HCT116 (cell line): ENCODE measurements at regions not wholly inside any gene's neighbourhood (a gene's known extent, or its start where the extent isn't known, plus 50 kb on each side); places are given as distances from the start of the nearest gene placed in this dataset.

Experiments
- ATAC-seq: fragments of 200-7000 bp; cut with Tn5 transposase; 2 replicates; pipeline ENCODE4 v1.9.1; 2020; ENCODE audit warnings: mild to moderate bottlenecking, moderate library complexity
- BruUV-seq: library from RNA; stranded (reverse); fragments of 400-500 nt; replicated peaks from 2 replicates; lab custom pipeline; 2021; lab: Mats Ljungman, UMichigan
- CTCF ChIA-PET: fragments of 300-600 bp; sonication (Branson Sonifier 250); formaldehyde crosslinking; loops from one replicate; lab custom pipeline; 2021; ENCODE audit warnings: antibody characterized with exemption; lab: Charles Lee
- POLR2A ChIA-PET: fragments of 300-600, 350-600 bp; sonication (Branson Sonifier 250); formaldehyde crosslinking; loops from one replicate; lab custom pipeline; 2021; ENCODE audit warnings: antibody characterized with exemption; lab: Charles Lee
- RAD21 ChIA-PET, 2 experiments: fragments of 300-600 bp; sonication (Branson Sonifier 250); formaldehyde crosslinking; loops; one replicate each; lab custom pipeline; 2023; ENCODE audit warnings: low total read pairs in 2 of 2; ENCODE audit not compliant: uncharacterized antibody in 2 of 2, unreplicated experiment in 2 of 2, low non-redundant PET in 1 of 2; lab: Charles Lee
- DNase-seq: peaks from one replicate; pipeline ENCODE4 v3.0.0-alpha.2; 2010; ENCODE audit warnings: low read depth, low spot score
- H2AFZ ChIP-seq: fragments of 200-600 bp; shearing (Covaris generic), sonication (generic); 2 replicates; pipeline ENCODE4 v1.6.1; 2017; ENCODE audit warnings: low read depth, mixed run types, mixed read lengths, antibody characterized with exemption, low read length; ENCODE audit not compliant: poor library complexity, severe bottlenecking
- H3K27ac ChIP-seq: 2 replicates; pipeline ENCODE4 v1.5.1; 2012; ENCODE audit warnings: low read depth, low read length
- H3K27me3 ChIP-seq: fragments of 200-600 bp; sonication (generic); 2 replicates; pipeline ENCODE4 v1.6.1; 2016; ENCODE audit warnings: mixed run types, low read length, mixed read lengths; ENCODE audit not compliant: insufficient read depth
- H3K36me3 ChIP-seq, 2 experiments: fragments of 200-500 bp in 1 of 2; fragments of 200-600 bp in 1 of 2; sonication (Bioruptor generic) in 1 of 2; sonication (generic) in 1 of 2; 2 replicates each; pipeline versions ENCODE4 v1.5.1 to v1.6.1; 2014 to 2016; ENCODE audit warnings: low read length in 2 of 2, inconsistent platforms in 1 of 2, mixed read lengths in 1 of 2, mixed run types in 1 of 2; ENCODE audit not compliant: insufficient read depth in 2 of 2, control insufficient read depth in 1 of 2
- H3K4me1 ChIP-seq, 2 experiments: fragments of 200-600 bp in 1 of 2; sonication (generic) in 1 of 2; 2 replicates each; pipeline versions ENCODE4 v1.5.1 to v1.6.1; 2012 to 2017; ENCODE audit warnings: low read length in 2 of 2, inconsistent platforms in 1 of 2, mild to moderate bottlenecking in 1 of 2, mixed read lengths in 1 of 2, mixed run types in 1 of 2, moderate library complexity in 1 of 2; ENCODE audit not compliant: insufficient read depth in 2 of 2, control insufficient read depth in 1 of 2
- H3K4me2 ChIP-seq: fragments of 200-600 bp; sonication (generic); 2 replicates; pipeline ENCODE4 v1.6.1; 2017; ENCODE audit warnings: mixed run types, low read length, mixed read lengths
- H3K4me3 ChIP-seq, 2 experiments: fragments of 200-600 bp in 1 of 2; sonication (generic) in 1 of 2; replicated peaks in 1 of 2; 2 replicates each; pipeline ENCODE4 v1.5.1; 2011 to 2016; ENCODE audit warnings: low read length in 2 of 2, control low read depth in 1 of 2, low read depth in 1 of 2, mild to moderate bottlenecking in 1 of 2, mixed read lengths in 1 of 2, mixed run types in 1 of 2
- H3K79me2 ChIP-seq: fragments of 200-600 bp; sonication (generic); 2 replicates; pipeline ENCODE4 v1.6.1; 2017; ENCODE audit warnings: mild to moderate bottlenecking, mixed run types, low read length, moderate library complexity, mixed read lengths; ENCODE audit not compliant: insufficient read depth
- H3K9ac ChIP-seq: fragments of 200-600 bp; sonication (generic); 2 replicates; pipeline ENCODE4 v1.6.1; 2016; ENCODE audit warnings: low read length, mixed read lengths
- H3K9me2 ChIP-seq: fragments of 200-600 bp; sonication (generic), shearing (Covaris generic); 2 replicates; pipeline ENCODE4 v1.6.1; 2017; ENCODE audit warnings: mixed run types, mild to moderate bottlenecking, moderate library complexity; ENCODE audit not compliant: insufficient read depth
- H3K9me3 ChIP-seq, 2 experiments: fragments of 200-500 bp in 1 of 2; fragments of 200-600 bp in 1 of 2; sonication (Bioruptor generic) in 1 of 2; sonication (generic) in 1 of 2; 2 replicates each; pipeline ENCODE4 v1.6.1; 2014 to 2017; ENCODE audit warnings: low read length in 2 of 2, mixed read lengths in 2 of 2, inconsistent platforms in 1 of 2, low read depth in 1 of 2, mild to moderate bottlenecking in 1 of 2, mixed run types in 1 of 2, moderate library complexity in 1 of 2; ENCODE audit not compliant: control insufficient read depth in 1 of 2, insufficient read depth in 1 of 2
- H4K20me1 ChIP-seq: fragments of 200-600 bp; sonication (generic), shearing (Covaris generic); 2 replicates; pipeline ENCODE4 v1.6.1; 2017; ENCODE audit warnings: mixed run types, mild to moderate bottlenecking, moderate library complexity; ENCODE audit not compliant: insufficient read depth
- CEBPB ChIP-seq: IDR thresholded peaks from 2 replicates; pipeline ENCODE4 v1.6.1; 2012; ENCODE audit warnings: low read depth
- EZH2 ChIP-seq: fragments of 200-600 bp; sonication (generic); IDR thresholded peaks from 2 replicates; pipeline ENCODE4 v1.6.1; 2017; ENCODE audit warnings: antibody characterized with exemption, mixed run types
- JUND ChIP-seq: IDR thresholded peaks from 2 replicates; pipeline ENCODE4 v1.6.1; 2012
- SIN3A ChIP-seq: IDR thresholded peaks from 2 replicates; pipeline ENCODE4 v1.6.1; 2012; ENCODE audit warnings: low read depth
- YY1 ChIP-seq: IDR thresholded peaks from 2 replicates; pipeline ENCODE4 v1.6.1; 2011; ENCODE audit warnings: low read length, low read depth, moderate library complexity, mild to moderate bottlenecking; ENCODE audit not compliant: insufficient replicate concordance; ENCODE audit errors: extremely low read depth
- intact Hi-C: fragments of 100-400 bp; cut with micrococcal nuclease; formaldehyde crosslinking; loops from 2 replicates; pipeline ENCODE4 v1.10.0; 2022
- TF ChIP-seq, protein P1 (sequence below): IDR thresholded peaks from 2 replicates; pipeline ENCODE4 v1.6.1; 2011; ENCODE audit warnings: mild to moderate bottlenecking, low read length, moderate library complexity; ENCODE audit not compliant: insufficient replicate concordance; ENCODE audit errors: extremely low read depth

DNA sequence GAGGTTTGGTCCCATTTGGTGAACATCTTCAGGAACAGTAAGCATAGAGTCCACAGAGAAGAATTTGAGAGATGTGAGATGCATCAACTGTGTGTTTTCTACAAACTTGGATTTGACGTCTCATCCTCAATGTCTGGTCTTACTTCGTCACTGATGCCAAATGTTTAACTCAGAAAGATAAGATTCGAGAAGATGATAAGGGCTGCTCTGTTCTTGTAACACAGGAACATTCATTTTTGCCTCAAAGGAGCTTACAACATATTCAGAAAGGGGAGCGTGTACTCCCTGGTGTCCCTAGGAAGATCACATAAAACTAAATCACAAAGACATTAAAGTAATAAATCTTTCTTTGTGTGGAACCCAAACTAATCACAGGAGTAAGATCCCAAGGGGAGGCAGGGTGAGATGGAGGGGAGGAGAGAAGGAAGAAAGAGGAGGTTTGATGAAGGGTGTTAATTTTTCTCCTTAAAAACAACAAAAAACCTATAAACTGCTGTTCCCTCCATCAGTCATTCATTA, 247.7 kb upstream of the IRS2 start:
- ChIA-PET CTCF (no interaction called here), RAD21 (no interaction called here), POLR2A (no interaction called here)
- BruUV-seq = no TSS peak
- Histone ChIP-seq H3K4me3 (no peak overlapping the region), H3K27me3 (no peaks in the 10 kb centered on the region), H3K79me2 (no peaks in the 10 kb centered on the region), H3K9me2 (no peaks in the 10 kb centered on the region), H3K9me3 (no peaks in the 10 kb centered on the region), H2AFZ (no peak overlapping the region), H3K9ac (no peak overlapping the region), H3K4me1 (no peaks in the 10 kb centered on the region), H4K20me1 (no peaks in the 10 kb centered on the region), H3K36me3 (no peaks in the 10 kb centered on the region), H3K4me2 (no peak overlapping the region), H3K27ac (no peak overlapping the region)
- intact Hi-C loops = no loop called here
- DNase-seq (no peak), ATAC-seq (no peak)
- TF ChIP-seq SIN3A = no peak
- no peak for TF ChIP-seq JUND
- TF ChIP-seq YY1 = no peak
- TF ChIP-seq, protein P1, sequence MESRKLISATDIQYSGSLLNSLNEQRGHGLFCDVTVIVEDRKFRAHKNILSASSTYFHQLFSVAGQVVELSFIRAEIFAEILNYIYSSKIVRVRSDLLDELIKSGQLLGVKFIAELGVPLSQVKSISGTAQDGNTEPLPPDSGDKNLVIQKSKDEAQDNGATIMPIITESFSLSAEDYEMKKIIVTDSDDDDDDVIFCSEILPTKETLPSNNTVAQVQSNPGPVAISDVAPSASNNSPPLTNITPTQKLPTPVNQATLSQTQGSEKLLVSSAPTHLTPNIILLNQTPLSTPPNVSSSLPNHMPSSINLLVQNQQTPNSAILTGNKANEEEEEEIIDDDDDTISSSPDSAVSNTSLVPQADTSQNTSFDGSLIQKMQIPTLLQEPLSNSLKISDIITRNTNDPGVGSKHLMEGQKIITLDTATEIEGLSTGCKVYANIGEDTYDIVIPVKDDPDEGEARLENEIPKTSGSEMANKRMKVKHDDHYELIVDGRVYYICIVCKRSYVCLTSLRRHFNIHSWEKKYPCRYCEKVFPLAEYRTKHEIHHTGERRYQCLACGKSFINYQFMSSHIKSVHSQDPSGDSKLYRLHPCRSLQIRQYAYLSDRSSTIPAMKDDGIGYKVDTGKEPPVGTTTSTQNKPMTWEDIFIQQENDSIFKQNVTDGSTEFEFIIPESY = no peak
- TF ChIP-seq CEBPB = no peak

DNA sequence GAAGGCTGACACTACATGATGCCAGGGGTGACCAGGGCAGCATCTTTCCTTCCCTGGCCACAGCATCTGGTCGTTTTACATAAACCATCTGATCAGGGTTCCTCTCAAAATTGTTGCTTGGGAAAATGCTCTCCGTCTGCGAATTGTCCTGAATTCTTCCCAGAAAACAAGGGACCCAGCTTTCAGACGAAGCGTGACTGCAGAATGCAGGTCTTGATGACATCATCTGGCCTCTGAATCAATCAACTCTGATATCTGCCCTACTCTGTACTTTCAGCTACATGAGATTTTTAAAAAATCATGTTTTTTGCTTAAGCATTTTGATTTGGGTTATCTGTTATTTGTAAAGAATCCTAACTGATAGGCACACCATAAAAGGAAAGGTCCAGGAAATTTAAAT, 246.6 kb upstream of the IRS2 start:
- Histone ChIP-seq H3K4me3 (no peak overlapping the region), H3K9me2 (no peaks in the 10 kb centered on the region), H3K4me2 (no peak overlapping the region), H3K9me3 (no peaks in the 10 kb centered on the region), H2AFZ (no peak overlapping the region), H3K4me1 (no peaks in the 10 kb centered on the region), H3K27ac (no peak overlapping the region), H3K36me3 (no peaks in the 10 kb centered on the region), H3K9ac (no peak overlapping the region), H3K79me2 (no peaks in the 10 kb centered on the region), H4K20me1 (no peaks in the 10 kb centered on the region)
- ChIA-PET POLR2A (no interaction called here), RAD21 (no interaction called here)
- BruUV-seq = no TSS peak
- ATAC-seq (no peak), DNase-seq (no peak)
- intact Hi-C loops = no loop called here
- TF ChIP-seq EZH2 = no peak
- TF ChIP-seq, all 23 proteins: peak for 0
- CTCF ChIA-PET = no interaction called here
- no peaks in the 10 kb centered on the region for H3K27me3 ChIP-seq
